Superior temporal gyrus (tissue), 1 donor: ENCODE measurements at regions not wholly inside any gene's neighbourhood (a gene's known extent, or its start where the extent isn't known, plus 50 kb on each side); places are given as distances from the start of the nearest gene placed in this dataset.
A peak's percentile ranks its signal among the peaks of the same experiment; 100 is the strongest.
"Not testable (repeated sequence)": the region's sequence is repeated elsewhere in the genome, so short reads cannot be mapped to it uniquely, and the experiment has no call there.

Source experiments
- DNase-seq: peaks from one replicate; pipeline ENCODE4 v3.0.0-alpha.2; 2016; ENCODE audit errors: extremely low spot score

GRCh38 chr6:71053475-71053874 is 96.6 kb upstream of the B3GAT2 start:
- no peak for DNase-seq

- no peak for DNase-seq
These were observed 99.8 kb upstream of the B3GAT2 start for GRCh38 chr6:71056656-71057055.

- no peak for DNase-seq
These were observed 109.3 kb upstream of the B3GAT2 start for GRCh38 chr6:71066153-71066552.

- no peak for DNase-seq
These were observed 111.0 kb upstream of the B3GAT2 start for GRCh38 chr6:71067816-71068215.

GRCh38 chr6:71072508-71072907 is 115.6 kb upstream of the B3GAT2 start:
- DNase-seq = no peak

- DNase-seq = no peak
These were observed 120.8 kb upstream of the B3GAT2 start for GRCh38 chr6:71077655-71078054.

GRCh38 chr6:71079677-71080076 is 122.8 kb upstream of the B3GAT2 start:
- DNase-seq = no peak

GRCh38 chr6:71080133-71080532 is 123.3 kb upstream of the B3GAT2 start:
- DNase-seq = no peak

GRCh38 chr6:71080826-71081225 is 124.0 kb upstream of the B3GAT2 start:
- no peak for DNase-seq

- DNase-seq = peak; percentile 22
These were observed 125.3 kb upstream of the B3GAT2 start for GRCh38 chr6:71082033-71082650.

- DNase-seq = no peak
These were observed 126.5 kb upstream of the B3GAT2 start for GRCh38 chr6:71083308-71083820.

- no peak for DNase-seq
These were observed 131.3 kb upstream of the B3GAT2 start for GRCh38 chr6:71088166-71088565.

- DNase-seq = no peak
These were observed 133.4 kb upstream of the B3GAT2 start for GRCh38 chr6:71090217-71090616.

GRCh38 chr6:71091167-71091566 is 134.3 kb upstream of the B3GAT2 start:
- DNase-seq = no peak

- no peak for DNase-seq
These were observed 135.1 kb upstream of the B3GAT2 start for GRCh38 chr6:71091956-71092355.

GRCh38 chr6:71097264-71097663 is 140.4 kb upstream of the B3GAT2 start:
- DNase-seq = not testable (repeated sequence)

GRCh38 chr6:71099649-71100048 is 142.8 kb upstream of the B3GAT2 start:
- DNase-seq = no peak

GRCh38 chr6:71103130-71103529 is 146.3 kb upstream of the B3GAT2 start:
- no peak for DNase-seq

GRCh38 chr6:71103641-71104040 is 146.8 kb upstream of the B3GAT2 start:
- no peak for DNase-seq

GRCh38 chr6:71106276-71106675 is 149.4 kb upstream of the B3GAT2 start:
- DNase-seq = no peak

GRCh38 chr6:71107911-71108420 is 151.1 kb upstream of the B3GAT2 start:
- peak; percentile 51 for DNase-seq

GRCh38 chr6:71114544-71114943 is 157.7 kb upstream of the B3GAT2 start:
- DNase-seq = no peak

GRCh38 chr6:71114986-71115385 is 158.1 kb upstream of the B3GAT2 start:
- DNase-seq = no peak

- no peak for DNase-seq
These were observed 162.7 kb upstream of the B3GAT2 start for GRCh38 chr6:71119560-71119959.
